ENCODE measurements at regions not wholly inside any gene's neighbourhood (a gene's known extent, or its start where the extent isn't known, plus 50 kb on each side); places are given as distances from the start of the nearest gene placed in this dataset.

DNA sequence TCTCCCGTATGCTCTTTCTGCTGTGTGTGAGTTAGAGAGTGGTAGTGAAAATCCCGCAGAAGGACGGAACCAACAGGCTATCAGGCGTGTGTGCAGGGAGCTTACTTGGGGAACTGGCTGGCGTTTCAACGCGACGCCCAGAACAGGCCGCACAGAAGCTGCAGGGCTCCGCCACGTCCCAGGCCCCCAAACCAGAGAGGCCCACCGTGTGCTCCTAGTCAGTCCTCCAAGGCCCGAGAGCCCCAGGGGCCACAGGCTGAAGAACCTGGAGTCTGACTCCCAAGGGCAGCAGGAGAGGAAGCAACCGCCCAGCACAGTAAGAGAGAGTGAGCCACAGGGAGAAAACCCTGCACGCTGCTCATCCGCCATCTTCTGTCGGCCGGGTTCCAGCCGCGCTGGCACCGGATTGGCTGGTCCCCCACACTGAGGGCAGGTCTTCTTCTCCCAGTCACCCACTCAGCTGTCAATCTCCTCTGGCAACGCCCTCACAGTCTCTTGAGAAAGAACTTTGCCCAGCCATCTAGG, 730.6 kb upstream of the VSTM2A start (continued):
- TF ChIP-seq, protein P1, sequence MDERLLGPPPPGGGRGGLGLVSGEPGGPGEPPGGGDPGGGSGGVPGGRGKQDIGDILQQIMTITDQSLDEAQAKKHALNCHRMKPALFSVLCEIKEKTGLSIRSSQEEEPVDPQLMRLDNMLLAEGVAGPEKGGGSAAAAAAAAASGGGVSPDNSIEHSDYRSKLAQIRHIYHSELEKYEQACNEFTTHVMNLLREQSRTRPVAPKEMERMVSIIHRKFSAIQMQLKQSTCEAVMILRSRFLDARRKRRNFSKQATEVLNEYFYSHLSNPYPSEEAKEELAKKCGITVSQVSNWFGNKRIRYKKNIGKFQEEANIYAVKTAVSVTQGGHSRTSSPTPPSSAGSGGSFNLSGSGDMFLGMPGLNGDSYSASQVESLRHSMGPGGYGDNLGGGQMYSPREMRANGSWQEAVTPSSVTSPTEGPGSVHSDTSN (CRISPR knock-in tag; IDR thresholded peaks at IDR 0.05; ENCODE audit: low read depth), result peak; percentile 81
- TF ChIP-seq, protein P1 (tag; conservative IDR thresholded peaks at IDR 0.05; ENCODE audit: low read depth), result peak; percentile 96
- TF ChIP-seq GATAD2A (IDR thresholded peaks at IDR 0.05), result no peak
- no peak for TF ChIP-seq SRSF3 (IDR thresholded peaks at IDR 0.05; ENCODE audit: insufficient read depth, low read length)
- TF ChIP-seq HDAC1 (IDR thresholded peaks at IDR 0.05), result no peak
- no peak for TF ChIP-seq ZNF274 (IDR thresholded peaks at IDR 0.05; ENCODE audit: borderline replicate concordance, low read depth, low read length)
- no peak for TF ChIP-seq HMGN3 (IDR thresholded peaks at IDR 0.05; ENCODE audit: borderline replicate concordance, extremely low read depth, insufficient read length, low read depth, low read length)
- no peak for TF ChIP-seq ZNF143 (CRISPR knock-in tag; IDR thresholded peaks at IDR 0.05)
- TF ChIP-seq MECOM (CRISPR knock-in tag; IDR thresholded peaks at IDR 0.05), result no peak
- TF ChIP-seq NUFIP1 (IDR thresholded peaks at IDR 0.05; ENCODE audit: partially characterized antibody), result no peak
- TF ChIP-seq, protein P2, sequence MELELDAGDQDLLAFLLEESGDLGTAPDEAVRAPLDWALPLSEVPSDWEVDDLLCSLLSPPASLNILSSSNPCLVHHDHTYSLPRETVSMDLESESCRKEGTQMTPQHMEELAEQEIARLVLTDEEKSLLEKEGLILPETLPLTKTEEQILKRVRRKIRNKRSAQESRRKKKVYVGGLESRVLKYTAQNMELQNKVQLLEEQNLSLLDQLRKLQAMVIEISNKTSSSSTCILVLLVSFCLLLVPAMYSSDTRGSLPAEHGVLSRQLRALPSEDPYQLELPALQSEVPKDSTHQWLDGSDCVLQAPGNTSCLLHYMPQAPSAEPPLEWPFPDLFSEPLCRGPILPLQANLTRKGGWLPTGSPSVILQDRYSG (tag; conservative IDR thresholded peaks at IDR 0.05; ENCODE audit: low read depth), result no peak
- no peak for TF ChIP-seq TOE1 (IDR thresholded peaks at IDR 0.05; ENCODE audit: borderline replicate concordance)
- no peak for TF ChIP-seq TOE1 (CRISPR knock-in tag; IDR thresholded peaks at IDR 0.05; ENCODE audit: borderline replicate concordance, low read depth)
- TF ChIP-seq ZKSCAN8 (CRISPR knock-in tag; IDR thresholded peaks at IDR 0.05), result no peak
- no peak for TF ChIP-seq STAT5B (CRISPR knock-in tag; IDR thresholded peaks at IDR 0.05)
- TF ChIP-seq ASH1L (IDR thresholded peaks at IDR 0.05; ENCODE audit: borderline replicate concordance, low read depth, partially characterized antibody), result peak; percentile 70
- TF ChIP-seq HEY1 (CRISPR knock-in tag; IDR thresholded peaks at IDR 0.05; ENCODE audit: borderline replicate concordance), result no peak
- TF ChIP-seq CC2D1A (IDR thresholded peaks at IDR 0.05), result no peak; the same call in 1 of the 2 replicates
- TF ChIP-seq SMARCE1 (IDR thresholded peaks at IDR 0.05), result no peak
- TF ChIP-seq, protein P3, sequence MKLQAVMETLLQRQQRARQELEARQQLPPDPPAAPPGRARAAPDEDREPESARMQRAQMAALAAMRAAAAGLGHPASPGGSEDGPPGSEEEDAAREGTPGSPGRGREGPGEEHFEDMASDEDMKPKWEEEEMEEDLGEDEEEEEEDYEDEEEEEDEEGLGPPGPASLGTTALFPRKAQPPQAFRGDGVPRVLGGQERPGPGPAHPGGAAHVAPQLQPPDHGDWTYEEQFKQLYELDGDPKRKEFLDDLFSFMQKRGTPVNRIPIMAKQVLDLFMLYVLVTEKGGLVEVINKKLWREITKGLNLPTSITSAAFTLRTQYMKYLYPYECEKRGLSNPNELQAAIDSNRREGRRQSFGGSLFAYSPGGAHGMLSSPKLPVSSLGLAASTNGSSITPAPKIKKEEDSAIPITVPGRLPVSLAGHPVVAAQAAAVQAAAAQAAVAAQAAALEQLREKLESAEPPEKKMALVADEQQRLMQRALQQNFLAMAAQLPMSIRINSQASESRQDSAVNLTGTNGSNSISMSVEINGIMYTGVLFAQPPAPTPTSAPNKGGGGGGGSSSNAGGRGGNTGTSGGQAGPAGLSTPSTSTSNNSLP (IDR thresholded peaks at IDR 0.05; ENCODE audit: borderline replicate concordance, low read depth, low read length), result no peak
- TF ChIP-seq CHD4 (IDR thresholded peaks at IDR 0.05; ENCODE audit: insufficient read depth, insufficient replicate concordance, low read depth, low read length, poor library complexity, severe bottlenecking), result no peak
- TF ChIP-seq CSDE1 (IDR thresholded peaks at IDR 0.05), result no peak
- TF ChIP-seq, protein P4, sequence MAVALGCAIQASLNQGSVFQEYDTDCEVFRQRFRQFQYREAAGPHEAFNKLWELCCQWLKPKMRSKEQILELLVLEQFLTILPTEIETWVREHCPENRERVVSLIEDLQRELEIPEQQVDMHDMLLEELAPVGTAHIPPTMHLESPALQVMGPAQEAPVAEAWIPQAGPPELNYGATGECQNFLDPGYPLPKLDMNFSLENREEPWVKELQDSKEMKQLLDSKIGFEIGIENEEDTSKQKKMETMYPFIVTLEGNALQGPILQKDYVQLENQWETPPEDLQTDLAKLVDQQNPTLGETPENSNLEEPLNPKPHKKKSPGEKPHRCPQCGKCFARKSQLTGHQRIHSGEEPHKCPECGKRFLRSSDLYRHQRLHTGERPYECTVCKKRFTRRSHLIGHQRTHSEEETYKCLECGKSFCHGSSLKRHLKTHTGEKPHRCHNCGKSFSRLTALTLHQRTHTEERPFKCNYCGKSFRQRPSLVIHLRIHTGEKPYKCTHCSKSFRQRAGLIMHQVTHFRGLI (CRISPR knock-in tag; IDR thresholded peaks at IDR 0.05), result no peak
